Esophagus muscularis mucosa (tissue), 3 donors: ENCODE measurements at regions not wholly inside any gene's neighbourhood (a gene's known extent, or its start where the extent isn't known, plus 50 kb on each side); places are given as distances from the start of the nearest gene placed in this dataset.

Experiments
- POLR2A ChIP-seq: fragments of 450-650 bp; IDR thresholded peaks from one replicate; pipeline ENCODE4 v1.6.1; 2017; ENCODE audit warnings: antibody characterized with exemption, moderate library complexity, mild to moderate bottlenecking, low read depth
- POLR2AphosphoS5 ChIP-seq, 2 donors: sonication (generic); formaldehyde crosslinking; IDR thresholded peaks; one replicate each; pipeline ENCODE4 v1.6.1; 2017; ENCODE audit warnings: antibody characterized with exemption in 2 of 2
- TF ChIP-seq, protein P1 (sequence below), 3 experiments: fragments of 200-600 bp in 2 of 3; fragments of 450-650 bp in 1 of 3; sonication (generic) in 2 of 3; IDR thresholded peaks; one replicate each; pipeline ENCODE4 v1.5.1; 2017 to 2019; ENCODE audit warnings: antibody characterized with exemption in 3 of 3, mild to moderate bottlenecking in 2 of 3, moderate library complexity in 1 of 3

DNA sequence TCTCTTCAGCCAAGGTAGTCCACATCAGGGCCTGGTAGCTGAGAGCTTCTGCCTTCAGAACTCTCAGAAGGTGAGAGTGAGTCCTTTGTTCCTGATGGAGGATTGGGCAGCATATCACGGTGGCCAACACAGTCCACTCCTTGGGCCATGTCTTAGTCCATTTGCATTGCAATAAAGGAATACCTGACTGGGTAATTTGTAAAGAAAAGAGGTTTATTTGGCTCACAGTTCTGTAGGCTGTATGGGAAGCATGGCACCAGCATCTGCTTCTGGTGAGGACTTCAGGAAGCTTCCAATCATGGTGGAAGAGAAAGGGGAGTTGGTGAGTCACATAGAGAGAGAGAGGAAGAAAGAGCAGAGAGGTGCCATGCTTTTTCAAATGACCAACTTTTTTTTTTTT, 98.8 kb downstream of the ADCYAP1 start:
- TF ChIP-seq, protein P1, sequence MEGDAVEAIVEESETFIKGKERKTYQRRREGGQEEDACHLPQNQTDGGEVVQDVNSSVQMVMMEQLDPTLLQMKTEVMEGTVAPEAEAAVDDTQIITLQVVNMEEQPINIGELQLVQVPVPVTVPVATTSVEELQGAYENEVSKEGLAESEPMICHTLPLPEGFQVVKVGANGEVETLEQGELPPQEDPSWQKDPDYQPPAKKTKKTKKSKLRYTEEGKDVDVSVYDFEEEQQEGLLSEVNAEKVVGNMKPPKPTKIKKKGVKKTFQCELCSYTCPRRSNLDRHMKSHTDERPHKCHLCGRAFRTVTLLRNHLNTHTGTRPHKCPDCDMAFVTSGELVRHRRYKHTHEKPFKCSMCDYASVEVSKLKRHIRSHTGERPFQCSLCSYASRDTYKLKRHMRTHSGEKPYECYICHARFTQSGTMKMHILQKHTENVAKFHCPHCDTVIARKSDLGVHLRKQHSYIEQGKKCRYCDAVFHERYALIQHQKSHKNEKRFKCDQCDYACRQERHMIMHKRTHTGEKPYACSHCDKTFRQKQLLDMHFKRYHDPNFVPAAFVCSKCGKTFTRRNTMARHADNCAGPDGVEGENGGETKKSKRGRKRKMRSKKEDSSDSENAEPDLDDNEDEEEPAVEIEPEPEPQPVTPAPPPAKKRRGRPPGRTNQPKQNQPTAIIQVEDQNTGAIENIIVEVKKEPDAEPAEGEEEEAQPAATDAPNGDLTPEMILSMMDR (IDR thresholded peaks at IDR 0.05), result no peak
- TF ChIP-seq POLR2AphosphoS5 (IDR thresholded peaks at IDR 0.05), result no peak
- TF ChIP-seq POLR2A, result no peak
